ENCODE measurements at regions not wholly inside any gene's neighbourhood (a gene's known extent, or its start where the extent isn't known, plus 50 kb on each side); places are given as distances from the start of the nearest gene placed in this dataset.

- TF ChIP-seq MAF1 (CRISPR knock-in tag; IDR thresholded peaks at IDR 0.05; ENCODE audit: borderline replicate concordance) (no peak), ZFX (CRISPR knock-in tag; IDR thresholded peaks at IDR 0.05; ENCODE audit: low read depth) (no peak), MAZ (IDR thresholded peaks at IDR 0.05; ENCODE audit: borderline replicate concordance, low read depth, low read length) (no peak), MAZ (CRISPR knock-in tag; IDR thresholded peaks at IDR 0.05; ENCODE audit: low read depth) (no peak), ZNF570 (CRISPR knock-in tag; IDR thresholded peaks at IDR 0.05; ENCODE audit: borderline replicate concordance) (no peak), ZFP36L1 (CRISPR knock-in tag; IDR thresholded peaks at IDR 0.05) (no peak), RXRA (CRISPR knock-in tag; IDR thresholded peaks at IDR 0.05) (no peak), ZNF619 (CRISPR knock-in tag; IDR thresholded peaks at IDR 0.05) (no peak), ZNF136 (CRISPR knock-in tag; IDR thresholded peaks at IDR 0.05; ENCODE audit: low read depth) (no peak), ZBTB8A (CRISPR knock-in tag; IDR thresholded peaks at IDR 0.05; ENCODE audit: borderline replicate concordance, low read depth) (no peak), TCF7L2 (IDR thresholded peaks at IDR 0.05; ENCODE audit: low read depth, low read length) (no peak), ZNF576 (CRISPR knock-in tag; IDR thresholded peaks at IDR 0.05) (no peak), ZNF646 (CRISPR knock-in tag; IDR thresholded peaks at IDR 0.05) (0 out of 2 replicates have a peak, but pooled peaks have one; percentile 19), SYNCRIP (IDR thresholded peaks at IDR 0.05; ENCODE audit: insufficient read depth, low read depth, low read length) (no peak), ZBTB7A (CRISPR knock-in tag; IDR thresholded peaks at IDR 0.05) (0 out of 2 replicates have a peak, but pooled peaks have one; percentile 35), SETDB1 (CRISPR knock-in tag; IDR thresholded peaks at IDR 0.05; ENCODE audit: borderline replicate concordance) (no peak), MAFK (conservative IDR thresholded peaks at IDR 0.05 in 1 of 2, IDR thresholded peaks at IDR 0.05 in 1 of 2; ENCODE audit: low read length in 2 of 2) (peak; percentile 41 to 68), TFAP4 (IDR thresholded peaks at IDR 0.05; ENCODE audit: borderline replicate concordance, low read depth) (peak; percentile 39; the same call in 1 of the 2 replicates), PAWR (CRISPR knock-in tag; IDR thresholded peaks at IDR 0.05; ENCODE audit: borderline replicate concordance) (no peak), RNF219 (CRISPR knock-in tag; IDR thresholded peaks at IDR 0.05) (no peak), HOXA5 (CRISPR knock-in tag; IDR thresholded peaks at IDR 0.05) (no peak)
These were observed 94.4 kb upstream of the ASAP2 start (continued) for GRCh38 chr2:9112079-9112721.

Measured in HepG2 (cell line).